SK-N-SH (cell line): ENCODE measurements at regions not wholly inside any gene's neighbourhood (a gene's known extent, or its start where the extent isn't known, plus 50 kb on each side); places are given as distances from the start of the nearest gene placed in this dataset.

Experiments used
- EP300 ChIP-seq, 2 experiments: IDR thresholded peaks; 2 replicates each; pipeline versions ENCODE4 v1.4.0 to v1.6.1; 2012; ENCODE audit warnings: borderline replicate concordance in 1 of 2, low read depth in 1 of 2, low read length in 1 of 2
- FOXM1 ChIP-seq: IDR thresholded peaks from 2 replicates; pipeline ENCODE4 v1.4.0; 2012; ENCODE audit warnings: low read depth, mild to moderate bottlenecking
- GATA2 ChIP-seq: sonication (generic); formaldehyde crosslinking; IDR thresholded peaks from 2 replicates; pipeline ENCODE4 v1.5.0; 2020; ENCODE audit warnings: mild to moderate bottlenecking, missing genetic modification reagents
- POLR2AphosphoS5 ChIP-seq: IDR thresholded peaks from 2 replicates; pipeline ENCODE4 v1.6.1; 2012; ENCODE audit warnings: low read depth, low read length
- YY1 ChIP-seq: IDR thresholded peaks from 2 replicates; pipeline ENCODE4 v1.4.0; 2012; ENCODE audit warnings: low read depth, mild to moderate bottlenecking
- ZBTB33 ChIP-seq: IDR thresholded peaks from 2 replicates; pipeline ENCODE4 v1.4.0; 2012; ENCODE audit warnings: low read depth, borderline replicate concordance
- TF ChIP-seq, protein P1 (sequence below): fragments of 200-600 bp; sonication (generic); IDR thresholded peaks from 2 replicates; pipeline ENCODE4 v1.6.1; 2017; ENCODE audit warnings: antibody characterized with exemption, mild to moderate bottlenecking, moderate library complexity
- TF ChIP-seq, protein P2 (sequence below): fragments of 150-350 bp; IDR thresholded peaks from 2 replicates; pipeline ENCODE4 v1.6.1; 2016; ENCODE audit warnings: mild to moderate bottlenecking, low read depth, low read length

DNA sequence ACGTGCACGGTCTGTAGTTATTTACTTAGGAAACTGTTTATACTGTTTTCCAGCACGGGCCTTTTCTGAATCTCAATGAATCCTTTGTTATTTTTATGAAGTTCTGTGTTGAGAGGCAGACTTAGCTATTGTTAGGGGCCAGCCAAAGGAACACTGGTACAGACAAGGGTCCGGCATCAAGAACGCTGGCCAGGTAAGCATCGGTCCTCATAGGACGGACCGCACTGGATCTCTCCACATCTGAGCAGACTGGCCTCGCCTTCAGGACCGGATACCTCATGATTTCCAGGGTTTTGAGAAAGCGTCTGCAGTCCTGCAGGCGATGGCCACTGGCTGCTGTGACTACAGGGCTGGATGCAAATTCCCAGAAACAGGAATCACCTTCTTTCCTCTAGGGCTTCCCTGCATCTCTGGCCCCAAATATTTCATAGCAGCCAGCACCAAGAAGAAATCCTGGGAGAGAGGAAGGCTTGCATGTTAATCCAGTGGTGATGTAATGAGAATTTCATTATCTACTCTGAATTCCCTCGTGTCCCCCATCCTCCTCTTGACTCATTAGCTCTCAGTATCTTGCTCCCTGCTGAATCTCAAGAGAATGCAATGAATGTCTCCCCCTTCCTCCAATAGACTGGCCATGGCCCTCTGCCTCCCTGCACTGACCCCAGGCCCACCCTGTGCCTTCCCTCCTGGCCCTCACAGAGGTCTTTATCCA, 325.4 kb upstream of the NPVF start:
- TF ChIP-seq, protein P1, sequence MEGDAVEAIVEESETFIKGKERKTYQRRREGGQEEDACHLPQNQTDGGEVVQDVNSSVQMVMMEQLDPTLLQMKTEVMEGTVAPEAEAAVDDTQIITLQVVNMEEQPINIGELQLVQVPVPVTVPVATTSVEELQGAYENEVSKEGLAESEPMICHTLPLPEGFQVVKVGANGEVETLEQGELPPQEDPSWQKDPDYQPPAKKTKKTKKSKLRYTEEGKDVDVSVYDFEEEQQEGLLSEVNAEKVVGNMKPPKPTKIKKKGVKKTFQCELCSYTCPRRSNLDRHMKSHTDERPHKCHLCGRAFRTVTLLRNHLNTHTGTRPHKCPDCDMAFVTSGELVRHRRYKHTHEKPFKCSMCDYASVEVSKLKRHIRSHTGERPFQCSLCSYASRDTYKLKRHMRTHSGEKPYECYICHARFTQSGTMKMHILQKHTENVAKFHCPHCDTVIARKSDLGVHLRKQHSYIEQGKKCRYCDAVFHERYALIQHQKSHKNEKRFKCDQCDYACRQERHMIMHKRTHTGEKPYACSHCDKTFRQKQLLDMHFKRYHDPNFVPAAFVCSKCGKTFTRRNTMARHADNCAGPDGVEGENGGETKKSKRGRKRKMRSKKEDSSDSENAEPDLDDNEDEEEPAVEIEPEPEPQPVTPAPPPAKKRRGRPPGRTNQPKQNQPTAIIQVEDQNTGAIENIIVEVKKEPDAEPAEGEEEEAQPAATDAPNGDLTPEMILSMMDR = no peak
- no peak for TF ChIP-seq GATA2 (CRISPR knock-in tag)
- TF ChIP-seq YY1 = no peak
- TF ChIP-seq POLR2AphosphoS5 = no peak
- TF ChIP-seq ZBTB33 = no peak
- TF ChIP-seq EP300 (IDR thresholded peaks at IDR 0.05; ENCODE audit: borderline replicate concordance in 1 of 2, low read depth in 1 of 2, low read length in 1 of 2) = no peak
- no peak for TF ChIP-seq FOXM1
- TF ChIP-seq, protein P2, sequence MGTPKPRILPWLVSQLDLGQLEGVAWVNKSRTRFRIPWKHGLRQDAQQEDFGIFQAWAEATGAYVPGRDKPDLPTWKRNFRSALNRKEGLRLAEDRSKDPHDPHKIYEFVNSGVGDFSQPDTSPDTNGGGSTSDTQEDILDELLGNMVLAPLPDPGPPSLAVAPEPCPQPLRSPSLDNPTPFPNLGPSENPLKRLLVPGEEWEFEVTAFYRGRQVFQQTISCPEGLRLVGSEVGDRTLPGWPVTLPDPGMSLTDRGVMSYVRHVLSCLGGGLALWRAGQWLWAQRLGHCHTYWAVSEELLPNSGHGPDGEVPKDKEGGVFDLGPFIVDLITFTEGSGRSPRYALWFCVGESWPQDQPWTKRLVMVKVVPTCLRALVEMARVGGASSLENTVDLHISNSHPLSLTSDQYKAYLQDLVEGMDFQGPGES = no peak
